OCI-LY1 (cell line): ENCODE measurements at regions not wholly inside any gene's neighbourhood (a gene's known extent, or its start where the extent isn't known, plus 50 kb on each side); places are given as distances from the start of the nearest gene placed in this dataset.

ENCODE experiments used
- H2AFZ ChIP-seq: fragments of 200-600 bp; sonication (generic), shearing (Covaris generic); 2 replicates; pipeline ENCODE4 v1.6.0; 2014; ENCODE audit warnings: antibody characterized with exemption, mild to moderate bottlenecking, low read length
- H3F3A ChIP-seq: fragments of 200-600 bp; sonication (generic), shearing (Covaris generic); 2 replicates; pipeline ENCODE4 v1.6.0; 2014; ENCODE audit warnings: mild to moderate bottlenecking, antibody characterized with exemption, low read length, moderate library complexity; ENCODE audit not compliant: insufficient read depth
- H3K27ac ChIP-seq: fragments of 200-600 bp; sonication (generic); 2 replicates; pipeline ENCODE4 v1.5.1; 2014; ENCODE audit warnings: low read length, mixed run types, mild to moderate bottlenecking, low read depth; ENCODE audit not compliant: poor library complexity, severe bottlenecking
- H3K27me3 ChIP-seq: fragments of 200-600 bp; sonication (generic); 2 replicates; pipeline ENCODE4 v1.6.0; 2014; ENCODE audit warnings: antibody characterized with exemption, mild to moderate bottlenecking, low read length, moderate library complexity; ENCODE audit not compliant: insufficient read depth
- H3K36me3 ChIP-seq: fragments of 200-600 bp; sonication (generic); 2 replicates; pipeline ENCODE4 v1.6.1; 2014; ENCODE audit warnings: mild to moderate bottlenecking, antibody characterized with exemption, low read length, moderate library complexity, mixed read lengths; ENCODE audit not compliant: insufficient read depth
- H3K4me1 ChIP-seq: fragments of 200-600 bp; sonication (generic); 2 replicates; pipeline ENCODE4 v1.5.1; 2014; ENCODE audit warnings: mild to moderate bottlenecking, low read length, moderate library complexity; ENCODE audit not compliant: insufficient read depth, severe bottlenecking
- H3K4me2 ChIP-seq: fragments of 200-600 bp; sonication (generic), shearing (Covaris generic); 2 replicates; pipeline ENCODE4 v1.6.1; 2014; ENCODE audit warnings: low read length
- H3K4me3 ChIP-seq: fragments of 200-600 bp; sonication (generic); 2 replicates; pipeline ENCODE4 v1.5.1; 2014; ENCODE audit warnings: low read length, low read depth, mild to moderate bottlenecking, mixed read lengths; ENCODE audit not compliant: poor library complexity, severe bottlenecking
- H3K79me2 ChIP-seq: fragments of 200-600 bp; shearing (Covaris generic); 2 replicates; pipeline ENCODE4 v1.6.1; 2016; ENCODE audit warnings: mixed run types, low read length, mixed read lengths; ENCODE audit not compliant: insufficient read depth
- H3K9ac ChIP-seq: fragments of 200-600 bp; sonication (generic), shearing (Covaris generic); 2 replicates; pipeline ENCODE4 v1.6.1; 2014; ENCODE audit warnings: mild to moderate bottlenecking, low read length, mixed read lengths
- H3K9me2 ChIP-seq: fragments of 200-600 bp; sonication (generic), shearing (Covaris generic); 2 replicates; pipeline ENCODE4 v1.6.1; 2014; ENCODE audit warnings: low read depth, mild to moderate bottlenecking, low read length, mixed read lengths
- H3K9me3 ChIP-seq: fragments of 200-600 bp; shearing (Covaris generic); 2 replicates; pipeline ENCODE4 v1.6.1; 2014; ENCODE audit warnings: low read length, mixed read lengths
- H4K20me1 ChIP-seq: fragments of 200-600 bp; sonication (generic), shearing (Covaris generic); 2 replicates; pipeline ENCODE4 v1.6.0; 2016; ENCODE audit warnings: mild to moderate bottlenecking, low read length; ENCODE audit not compliant: insufficient read depth
- CTCF ChIP-seq: fragments of 200-600 bp; sonication (generic), shearing (Covaris generic); IDR thresholded peaks from 2 replicates; pipeline ENCODE4 v1.5.1; 2017; ENCODE audit warnings: mild to moderate bottlenecking, antibody characterized with exemption, low read length, moderate library complexity, mixed read lengths
- EZH2 ChIP-seq: fragments of 200-600 bp; sonication (generic), shearing (Covaris generic); IDR thresholded peaks from 2 replicates; pipeline ENCODE4 v1.8.0; 2017; ENCODE audit warnings: borderline replicate concordance, mixed run types, mild to moderate bottlenecking, antibody characterized with exemption, low read length, moderate library complexity, mixed read lengths

GRCh38 chr5:2818936-2819335, 67.5 kb upstream of the IRX2 start:
- H3K36me3 ChIP-seq, result no peaks in the 10 kb centered on the region
- H3K4me2 ChIP-seq, result no peak overlapping the region
- TF ChIP-seq EZH2 (no peak), CTCF (no peak)
- no peaks in the 10 kb centered on the region for H3K9me2 ChIP-seq
- H3K9me3 ChIP-seq, result no peaks in the 10 kb centered on the region
- no peaks in the 10 kb centered on the region for H3K79me2 ChIP-seq
- H3F3A ChIP-seq, result no peaks in the 10 kb centered on the region
- H3K4me1 ChIP-seq, result no peaks in the 10 kb centered on the region
- no peak overlapping the region for H2AFZ ChIP-seq
- H4K20me1 ChIP-seq, result no peaks in the 10 kb centered on the region
- no peaks in the 10 kb centered on the region for H3K27me3 ChIP-seq
- H3K9ac ChIP-seq, result no peak overlapping the region
- H3K27ac ChIP-seq, result no peak overlapping the region
- no peak overlapping the region for H3K4me3 ChIP-seq

GRCh38 chr5:2817031-2817603, 65.6 kb upstream of the IRX2 start:
- TF ChIP-seq CTCF (no peak), EZH2 (no peak)

GRCh38 chr5:2813678-2814077, 62.2 kb upstream of the IRX2 start:
- Histone ChIP-seq H3K9me3 (no peaks in the 10 kb centered on the region), H3K4me3 (no peak overlapping the region), H3K9ac (no peak overlapping the region), H3K79me2 (no peaks in the 10 kb centered on the region), H3K9me2 (no peaks in the 10 kb centered on the region), H3K4me2 (no peak overlapping the region), H3K36me3 (no peaks in the 10 kb centered on the region), H3K27ac (no peak overlapping the region), H3F3A (no peaks in the 10 kb centered on the region), H4K20me1 (no peaks in the 10 kb centered on the region), H3K27me3 (no peaks in the 10 kb centered on the region), H3K4me1 (no peaks in the 10 kb centered on the region), H2AFZ (no peak overlapping the region)
- no peak for TF ChIP-seq CTCF
- no peak for TF ChIP-seq EZH2

More at GRCh38 chr5:2817031-2817603, 65.6 kb upstream of the IRX2 start:
- no peaks in the 10 kb centered on the region for H3K36me3 ChIP-seq
- no peaks in the 10 kb centered on the region for H3K9me3 ChIP-seq
- H3K27me3 ChIP-seq, result no peaks in the 10 kb centered on the region
- H3F3A ChIP-seq, result no peaks in the 10 kb centered on the region
- H2AFZ ChIP-seq, result no peak overlapping the region
- no peak overlapping the region for H3K9ac ChIP-seq
- H3K4me1 ChIP-seq, result no peaks in the 10 kb centered on the region
- H4K20me1 ChIP-seq, result no peaks in the 10 kb centered on the region
- H3K4me2 ChIP-seq, result no peak overlapping the region
- H3K79me2 ChIP-seq, result no peaks in the 10 kb centered on the region
- no peaks in the 10 kb centered on the region for H3K9me2 ChIP-seq
- no peak overlapping the region for H3K27ac ChIP-seq
- no peak overlapping the region for H3K4me3 ChIP-seq
